ENCODE measurements at regions not wholly inside any gene's neighbourhood (a gene's known extent, or its start where the extent isn't known, plus 50 kb on each side); places are given as distances from the start of the nearest gene placed in this dataset.
"Not testable (repeated sequence)": the region's sequence is repeated elsewhere in the genome, so short reads cannot be mapped to it uniquely, and the experiment has no call there.

- DNase-seq (ENCODE audit: low read depth, low spot score) = no peak
- TF ChIP-seq, protein P1, sequence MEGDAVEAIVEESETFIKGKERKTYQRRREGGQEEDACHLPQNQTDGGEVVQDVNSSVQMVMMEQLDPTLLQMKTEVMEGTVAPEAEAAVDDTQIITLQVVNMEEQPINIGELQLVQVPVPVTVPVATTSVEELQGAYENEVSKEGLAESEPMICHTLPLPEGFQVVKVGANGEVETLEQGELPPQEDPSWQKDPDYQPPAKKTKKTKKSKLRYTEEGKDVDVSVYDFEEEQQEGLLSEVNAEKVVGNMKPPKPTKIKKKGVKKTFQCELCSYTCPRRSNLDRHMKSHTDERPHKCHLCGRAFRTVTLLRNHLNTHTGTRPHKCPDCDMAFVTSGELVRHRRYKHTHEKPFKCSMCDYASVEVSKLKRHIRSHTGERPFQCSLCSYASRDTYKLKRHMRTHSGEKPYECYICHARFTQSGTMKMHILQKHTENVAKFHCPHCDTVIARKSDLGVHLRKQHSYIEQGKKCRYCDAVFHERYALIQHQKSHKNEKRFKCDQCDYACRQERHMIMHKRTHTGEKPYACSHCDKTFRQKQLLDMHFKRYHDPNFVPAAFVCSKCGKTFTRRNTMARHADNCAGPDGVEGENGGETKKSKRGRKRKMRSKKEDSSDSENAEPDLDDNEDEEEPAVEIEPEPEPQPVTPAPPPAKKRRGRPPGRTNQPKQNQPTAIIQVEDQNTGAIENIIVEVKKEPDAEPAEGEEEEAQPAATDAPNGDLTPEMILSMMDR (IDR thresholded peaks at IDR 0.05; ENCODE audit: insufficient read depth, low read length, missing control alignments) = no peak
- POLR2A ChIA-PET = no interaction called here
- no peak overlapping the region for H3K4me3 ChIP-seq (ENCODE audit: low read depth, low read length)
- CTCF ChIA-PET = interaction anchor here (1.7 to 3.7 kb wide), 3 partner anchors 10 to 292 kb away, joined by 3 to 15 read pairs (median 13); no protein-coding TSS in a partner anchor
These were observed 337.0 kb upstream of the SLC7A11 start for GRCh38 chr4:138579146-138579545.

DNA sequence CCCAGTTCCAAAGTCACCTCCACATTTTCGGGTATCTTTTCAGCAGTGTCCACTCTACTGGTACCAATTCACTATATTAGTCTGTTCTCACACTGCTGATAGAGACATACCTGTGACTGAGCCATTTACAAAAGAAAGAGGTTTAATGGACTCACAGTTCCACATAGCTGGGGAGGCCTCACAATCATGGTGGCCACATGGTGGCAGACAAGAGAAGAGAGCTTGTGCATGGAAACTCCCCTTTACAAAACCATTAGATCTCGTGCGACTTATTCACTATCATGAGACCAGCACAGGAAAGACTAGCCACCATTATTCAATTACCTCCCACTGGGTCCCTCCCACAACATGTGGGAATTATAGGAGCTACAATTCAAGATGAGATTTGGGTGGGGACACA lies 335.7 kb upstream of the SLC7A11 start:
- DNase-seq (ENCODE audit: low read depth, low spot score); POLR2A ChIA-PET; H3K4me3 ChIP-seq (ENCODE audit: low read depth, low read length): not testable (repeated sequence)
- CTCF ChIA-PET = interaction anchor here (1.0 to 3.7 kb wide), 9 partner anchors 9 to 541 kb away, joined by 3 to 21 read pairs (median 6); no protein-coding TSS in a partner anchor

GRCh38 chr4:138577145-138577544 lies 335.0 kb upstream of the SLC7A11 start:
- no peak overlapping the region for H3K4me3 ChIP-seq (ENCODE audit: low read depth, low read length)
- POLR2A ChIA-PET = no interaction called here
- no peak for DNase-seq (ENCODE audit: low read depth, low spot score)
- CTCF ChIA-PET = interaction anchor here (1.0 to 3.7 kb wide), 10 partner anchors 8 to 540 kb away, joined by 3 to 21 read pairs (median 6); no protein-coding TSS in a partner anchor
- TF ChIP-seq, protein P1 (IDR thresholded peaks at IDR 0.05; ENCODE audit: insufficient read depth, low read length, missing control alignments) = no peak

DNA sequence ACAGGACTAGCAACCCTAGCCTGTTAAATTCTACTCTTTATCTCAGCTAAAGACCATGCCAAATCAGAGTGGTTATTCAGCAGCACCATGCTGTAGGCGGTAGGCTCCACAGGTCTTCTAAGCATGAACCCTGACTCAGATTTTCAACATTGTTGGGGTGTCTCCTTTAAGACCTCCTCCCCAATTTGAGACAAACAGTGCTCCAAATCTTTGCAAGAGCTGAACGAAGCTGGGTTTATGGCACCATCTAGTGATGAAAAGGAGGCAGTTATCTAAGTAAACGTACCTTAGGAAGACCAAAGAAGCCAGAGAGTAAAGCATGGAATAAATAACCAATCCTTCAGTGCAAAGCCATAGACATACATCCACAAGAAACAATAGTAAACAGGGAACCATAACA lies 334.5 kb upstream of the SLC7A11 start:
- ChIA-PET POLR2A (no interaction called here), CTCF (interaction anchor here (0.6 to 3.7 kb wide), 11 partner anchors 8 to 540 kb away, joined by 3 to 21 read pairs (median 6); no protein-coding TSS in a partner anchor)
- DNase-seq (ENCODE audit: low read depth, low spot score) = no peak
- H3K4me3 ChIP-seq (ENCODE audit: low read depth, low read length) = no peak overlapping the region
- TF ChIP-seq, protein P1 (IDR thresholded peaks at IDR 0.05; ENCODE audit: insufficient read depth, low read length, missing control alignments) = peak; percentile 36

- H3K4me3 ChIP-seq (ENCODE audit: low read depth, low read length) = no peak overlapping the region
- TF ChIP-seq, protein P1 (IDR thresholded peaks at IDR 0.05; ENCODE audit: insufficient read depth, low read length, missing control alignments) = no peak
- DNase-seq (ENCODE audit: low read depth, low spot score) = no peak
- ChIA-PET CTCF (no interaction called here), POLR2A (no interaction called here)
These were observed 331.1 kb upstream of the SLC7A11 start for GRCh38 chr4:138573246-138573645.

DNA sequence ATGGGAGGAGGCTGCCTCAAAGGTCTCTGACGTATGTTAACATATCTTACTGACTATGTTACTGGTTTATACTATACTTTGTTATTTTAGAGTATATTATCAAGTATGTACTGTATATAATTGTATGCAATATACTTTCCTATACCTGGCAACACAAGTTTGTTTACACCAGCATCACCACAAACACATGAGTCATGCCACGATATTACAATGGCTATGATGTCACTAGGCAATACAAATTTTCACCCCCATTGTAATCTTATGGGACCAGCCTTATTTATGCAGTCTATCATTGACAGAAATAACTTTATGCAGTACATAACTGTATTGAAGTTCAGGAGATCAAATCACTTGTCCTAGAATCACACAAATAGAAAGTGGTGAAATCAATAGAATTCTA lies 329.9 kb upstream of the SLC7A11 start:
- DNase-seq (ENCODE audit: low read depth, low spot score) = no peak
- CTCF ChIA-PET = no interaction called here
- POLR2A ChIA-PET = no interaction called here
- no peak overlapping the region for H3K4me3 ChIP-seq (ENCODE audit: low read depth, low read length)
- TF ChIP-seq, protein P1 (IDR thresholded peaks at IDR 0.05; ENCODE audit: insufficient read depth, low read length, missing control alignments) = no peak

- DNase-seq (ENCODE audit: low read depth, low spot score) = peak; percentile 40
- TF ChIP-seq, protein P1 (IDR thresholded peaks at IDR 0.05; ENCODE audit: insufficient read depth, low read length, missing control alignments) = no peak
- CTCF ChIA-PET = interaction anchor here (2.2 kb wide), 1 partner anchor 11 kb away, joined by 13 read pairs; no protein-coding TSS in a partner anchor
- H3K4me3 ChIP-seq (ENCODE audit: low read depth, low read length) = no peak overlapping the region
- POLR2A ChIA-PET = no interaction called here
These were observed 325.5 kb upstream of the SLC7A11 start for GRCh38 chr4:138567696-138568095.

Data from AG04449 (cell line).